ENCODE measurements at regions not wholly inside any gene's neighbourhood (a gene's known extent, or its start where the extent isn't known, plus 50 kb on each side); places are given as distances from the start of the nearest gene placed in this dataset.

DNA sequence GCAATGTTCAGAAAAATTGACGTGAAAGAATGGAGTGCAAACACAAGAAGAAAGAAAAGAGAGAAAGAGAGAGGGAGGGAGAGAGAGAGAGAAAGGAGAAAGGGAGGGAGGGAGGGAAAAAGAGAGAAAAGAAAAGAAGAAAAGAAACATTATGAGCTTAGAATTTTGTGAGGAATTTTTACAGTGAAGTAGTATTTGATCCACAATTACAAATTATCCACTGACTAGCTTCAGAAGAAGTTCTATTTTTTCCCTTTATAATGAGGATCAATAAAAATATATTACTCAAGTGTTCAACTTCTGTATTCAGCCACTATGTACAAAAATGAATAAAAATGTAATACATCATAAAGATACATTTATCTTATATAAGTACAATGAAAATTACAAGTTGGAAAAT lies 494.5 kb upstream of the CA10 start:
- Histone ChIP-seq H3K4me2 (ENCODE audit: insufficient read depth, low read length) (no peak overlapping the region), H3K27me3 (ENCODE audit: control insufficient read depth in 2 of 2, insufficient read depth in 2 of 2, low read length in 2 of 2) (no peaks in the 10 kb centered on the region), H3K9me1 (replicated peaks; ENCODE audit: control insufficient read depth, extremely low read depth, insufficient read depth, low read length) (no peaks in the 10 kb centered on the region), H3K79me2 (ENCODE audit: control insufficient read depth, insufficient read depth, low read length) (no peaks in the 10 kb centered on the region), H3K4me1 (ENCODE audit: control insufficient read depth, extremely low read depth, insufficient read depth, low read length) (no peaks in the 10 kb centered on the region), H2AFZ (ENCODE audit: low read depth, low read length) (no peak overlapping the region), H3K4me3 (replicated peaks in 1 of 3; ENCODE audit: insufficient read depth in 1 of 3, low read depth in 1 of 3, low read length in 3 of 3) (no peak overlapping the region), H4K20me1 (replicated peaks; ENCODE audit: control insufficient read depth, extremely low read depth, insufficient read depth, low read length) (no peaks in the 10 kb centered on the region), H3K9me3 (replicated peaks; ENCODE audit: control insufficient read depth, insufficient read depth, low read length) (no peaks in the 10 kb centered on the region), H3K36me3 (ENCODE audit: control insufficient read depth in 2 of 2, extremely low read depth in 1 of 2, insufficient read depth in 2 of 2, low read length in 2 of 2) (no peaks in the 10 kb centered on the region), H3K9ac (replicated peaks; ENCODE audit: extremely low read depth, insufficient read depth, low read length) (no peak overlapping the region), H3K27ac (ENCODE audit: insufficient read depth, low read depth, low read length) (no peak overlapping the region)
- DNase-seq (ENCODE audit: low read depth, low spot score) (no peak), FAIRE-seq (no peak)
- dilution Hi-C loops (cut with MboI; ENCODE audit: extremely low pct_ligation_motif_present, low sequenced_read_pairs) (no loop called here), intact Hi-C loops (cut with micrococcal nuclease) (no loop called here)
- BruUV-seq (replicated peaks) = no TSS peak
- TF ChIP-seq POLR2AphosphoS5 (IDR thresholded peaks at IDR 0.05; ENCODE audit: insufficient read depth, low read depth, low read length) = no peak
- no peak for TF ChIP-seq JUN (IDR thresholded peaks at IDR 0.05; ENCODE audit: borderline replicate concordance, insufficient read depth, insufficient read length, low read depth)
- TF ChIP-seq, protein P1, sequence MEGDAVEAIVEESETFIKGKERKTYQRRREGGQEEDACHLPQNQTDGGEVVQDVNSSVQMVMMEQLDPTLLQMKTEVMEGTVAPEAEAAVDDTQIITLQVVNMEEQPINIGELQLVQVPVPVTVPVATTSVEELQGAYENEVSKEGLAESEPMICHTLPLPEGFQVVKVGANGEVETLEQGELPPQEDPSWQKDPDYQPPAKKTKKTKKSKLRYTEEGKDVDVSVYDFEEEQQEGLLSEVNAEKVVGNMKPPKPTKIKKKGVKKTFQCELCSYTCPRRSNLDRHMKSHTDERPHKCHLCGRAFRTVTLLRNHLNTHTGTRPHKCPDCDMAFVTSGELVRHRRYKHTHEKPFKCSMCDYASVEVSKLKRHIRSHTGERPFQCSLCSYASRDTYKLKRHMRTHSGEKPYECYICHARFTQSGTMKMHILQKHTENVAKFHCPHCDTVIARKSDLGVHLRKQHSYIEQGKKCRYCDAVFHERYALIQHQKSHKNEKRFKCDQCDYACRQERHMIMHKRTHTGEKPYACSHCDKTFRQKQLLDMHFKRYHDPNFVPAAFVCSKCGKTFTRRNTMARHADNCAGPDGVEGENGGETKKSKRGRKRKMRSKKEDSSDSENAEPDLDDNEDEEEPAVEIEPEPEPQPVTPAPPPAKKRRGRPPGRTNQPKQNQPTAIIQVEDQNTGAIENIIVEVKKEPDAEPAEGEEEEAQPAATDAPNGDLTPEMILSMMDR (IDR thresholded peaks at IDR 0.05; ENCODE audit: extremely low read depth in 1 of 2, insufficient read depth in 1 of 2, low read depth in 1 of 2, low read length in 2 of 2) = no peak
- TF ChIP-seq POLR2A (IDR thresholded peaks at IDR 0.05; ENCODE audit: low read depth, low read length) = no peak
- TF ChIP-seq, protein P2, sequence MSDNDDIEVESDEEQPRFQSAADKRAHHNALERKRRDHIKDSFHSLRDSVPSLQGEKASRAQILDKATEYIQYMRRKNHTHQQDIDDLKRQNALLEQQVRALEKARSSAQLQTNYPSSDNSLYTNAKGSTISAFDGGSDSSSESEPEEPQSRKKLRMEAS (IDR thresholded peaks at IDR 0.05; ENCODE audit: insufficient read depth, insufficient read length) = no peak
- no peak for TF ChIP-seq MYC (IDR thresholded peaks at IDR 0.05; ENCODE audit: low read depth, low read length)
- no peak for TF ChIP-seq FOS (IDR thresholded peaks at IDR 0.05; ENCODE audit: borderline replicate concordance, insufficient read depth, low read length)
- no peak for TF ChIP-seq EZH2 (IDR thresholded peaks at IDR 0.05; ENCODE audit: borderline replicate concordance, low read depth, low read length, severe bottlenecking)
- no peak for TF ChIP-seq GATA2 (IDR thresholded peaks at IDR 0.05; ENCODE audit: insufficient read depth, insufficient read length, low read depth, low read length)
- ChIA-PET CTCF (interaction anchor here (0.6 kb wide), 1 partner anchor 68 kb away, joined by 4 read pairs; no protein-coding TSS in a partner anchor), POLR2A (no interaction called here)
